NOMO-1 treated with DMSO at 0.1 percent for 48 hours (cell line): ENCODE measurements at regions not wholly inside any gene's neighbourhood (a gene's known extent, or its start where the extent isn't known, plus 50 kb on each side); places are given as distances from the start of the nearest gene placed in this dataset.

Experiments used
- DNase-seq: peaks from one replicate; lab custom pipeline; 2025; ENCODE audit not compliant: unreplicated experiment; lab: John Stamatoyannopoulos, UW

DNA sequence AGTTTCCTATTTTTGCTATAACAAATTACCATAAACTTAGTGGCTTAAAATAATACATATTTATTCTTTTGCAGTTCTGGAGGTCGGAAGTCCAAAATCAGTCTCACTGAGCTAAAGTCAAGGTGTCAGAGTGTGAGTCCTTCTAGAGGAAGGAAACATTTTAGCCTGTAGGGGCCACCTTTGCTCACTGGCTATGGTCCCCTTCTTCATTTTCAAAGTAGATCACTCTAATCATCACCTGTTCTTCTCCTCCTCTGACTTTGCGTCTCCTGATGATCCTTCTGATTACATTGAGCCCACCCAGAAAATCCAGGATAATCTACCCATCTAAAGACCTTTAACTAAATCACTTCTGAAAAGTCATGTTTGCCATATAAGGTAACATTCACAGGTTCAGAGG is 534.4 kb upstream of the SALL1 start:
- no peak for DNase-seq

GRCh38 chr16:51683882-51684281 is 532.8 kb upstream of the SALL1 start:
- no peak for DNase-seq

- no peak for DNase-seq
Observed at GRCh38 chr16:51682905-51683304, 531.8 kb upstream of the SALL1 start.

- no peak for DNase-seq
Observed at GRCh38 chr16:51674615-51675014, 523.5 kb upstream of the SALL1 start.

GRCh38 chr16:51670527-51670926 is 519.5 kb upstream of the SALL1 start:
- DNase-seq = no peak

- DNase-seq = no peak
Observed at GRCh38 chr16:51666821-51667220, 515.8 kb upstream of the SALL1 start.

GRCh38 chr16:51666074-51666473 is 515.0 kb upstream of the SALL1 start:
- no peak for DNase-seq

DNA sequence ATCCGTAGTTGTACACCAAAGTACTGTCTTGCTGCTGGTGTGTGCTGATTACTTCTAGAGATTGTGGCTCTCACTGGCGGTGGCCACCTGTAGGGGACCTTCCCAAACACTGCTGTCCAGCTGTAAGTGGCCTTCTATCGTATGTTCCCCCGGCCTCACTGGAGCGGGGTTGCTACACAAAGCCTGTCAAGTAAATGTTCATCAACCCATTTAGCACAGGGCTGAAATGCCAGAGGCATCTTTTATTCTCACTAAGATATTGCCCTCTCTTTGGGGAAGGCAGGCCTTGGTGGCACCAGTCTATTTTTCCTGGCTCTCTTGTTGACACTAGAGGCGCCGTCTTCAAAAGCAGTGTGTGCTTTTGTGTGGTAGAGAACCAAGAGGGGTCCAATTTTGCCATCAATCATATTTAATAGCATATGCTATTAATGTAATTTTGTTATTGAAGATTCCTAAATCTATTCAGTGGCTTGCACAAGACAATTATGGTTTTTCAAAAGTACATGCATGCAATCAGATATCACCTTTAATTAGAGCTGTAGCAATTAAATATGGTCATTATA is 514.4 kb upstream of the SALL1 start:
- DNase-seq = no peak

DNA sequence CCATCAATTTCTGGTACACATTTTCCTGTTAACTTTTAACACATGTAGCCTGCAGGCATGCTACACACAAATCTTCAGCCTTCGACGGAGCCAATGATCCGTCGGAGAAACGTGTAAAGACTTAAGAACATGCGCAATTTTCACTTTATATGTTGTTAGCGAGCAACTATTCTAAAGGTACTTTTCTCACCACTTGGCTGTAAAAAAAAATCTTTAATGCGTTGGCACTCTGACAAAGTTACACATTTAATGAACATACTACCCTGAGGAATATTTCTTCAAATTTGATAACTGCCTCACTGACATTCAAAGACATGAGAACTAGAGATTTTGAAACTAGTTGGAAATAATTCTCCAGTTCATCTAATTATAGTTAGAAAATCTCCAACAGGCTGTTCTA is 507.5 kb upstream of the SALL1 start:
- DNase-seq = no peak

DNA sequence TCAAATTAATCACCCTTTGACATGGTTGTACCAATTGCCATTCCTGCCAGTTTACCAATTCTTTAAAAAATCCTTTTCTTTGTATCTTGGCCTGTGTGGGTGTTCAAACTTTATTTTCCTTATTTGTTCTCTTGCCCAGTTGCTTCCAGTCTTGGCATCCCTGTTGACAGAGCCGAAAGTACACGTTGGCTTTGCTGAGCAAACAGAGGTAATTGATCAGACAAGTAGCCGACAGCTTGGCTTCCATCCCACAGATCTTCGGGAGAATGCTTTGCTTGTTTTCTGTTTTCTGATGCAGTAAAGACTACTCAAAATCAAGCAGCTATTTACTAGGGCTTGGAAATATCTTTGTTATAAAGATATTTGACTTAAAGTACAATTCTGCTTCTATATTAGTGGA is 506.8 kb upstream of the SALL1 start:
- DNase-seq = no peak

GRCh38 chr16:51655249-51655648 is 504.2 kb upstream of the SALL1 start:
- DNase-seq = no peak

- DNase-seq = no peak
Observed at GRCh38 chr16:51651061-51651466, 500.0 kb upstream of the SALL1 start.

- DNase-seq = no peak
Observed at GRCh38 chr16:51649631-51650030, 498.6 kb upstream of the SALL1 start.

DNA sequence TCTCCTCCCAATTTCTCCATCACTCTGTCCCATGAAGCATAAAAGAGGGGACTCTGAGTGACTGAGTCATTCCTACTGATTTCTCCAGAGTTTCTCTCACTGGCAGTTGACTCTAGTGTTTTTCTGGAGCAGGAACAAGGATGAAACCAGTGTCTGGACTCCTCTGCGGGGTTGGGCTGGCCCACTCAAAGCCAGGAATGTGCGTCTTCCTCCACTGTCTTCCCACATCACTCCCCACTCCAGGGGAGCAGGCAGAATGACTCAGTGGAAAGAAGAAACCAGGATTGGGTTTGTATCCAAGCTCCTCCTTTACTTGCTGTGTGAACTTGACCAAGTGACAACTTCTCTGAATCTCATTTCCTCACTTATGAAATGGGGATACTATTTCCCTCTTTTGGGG is 497.5 kb upstream of the SALL1 start:
- no peak for DNase-seq

- DNase-seq = no peak
Observed at GRCh38 chr16:51641191-51641765, 490.2 kb upstream of the SALL1 start.

DNA sequence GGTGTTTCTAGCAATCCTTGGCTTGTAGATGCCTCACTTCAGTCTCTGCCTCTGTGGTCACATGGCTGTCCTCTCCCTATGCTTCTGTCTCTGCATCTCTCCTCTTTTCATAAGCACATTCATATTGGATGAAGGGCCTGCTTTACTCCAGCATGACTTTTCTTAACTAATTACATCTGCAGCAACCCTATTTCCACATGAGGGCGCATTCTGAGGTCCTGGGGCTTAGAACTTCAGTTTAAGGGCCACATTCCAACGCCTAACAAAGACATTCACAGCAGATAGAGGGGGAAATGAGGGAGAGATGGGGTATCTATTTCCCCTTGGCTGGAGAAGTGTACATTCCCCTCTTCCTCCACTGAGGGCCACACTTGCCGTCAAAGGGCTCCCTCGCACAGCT is 489.1 kb upstream of the SALL1 start:
- DNase-seq = no peak

GRCh38 chr16:51638339-51639135 is 487.5 kb upstream of the SALL1 start:
- DNase-seq = no peak

DNA sequence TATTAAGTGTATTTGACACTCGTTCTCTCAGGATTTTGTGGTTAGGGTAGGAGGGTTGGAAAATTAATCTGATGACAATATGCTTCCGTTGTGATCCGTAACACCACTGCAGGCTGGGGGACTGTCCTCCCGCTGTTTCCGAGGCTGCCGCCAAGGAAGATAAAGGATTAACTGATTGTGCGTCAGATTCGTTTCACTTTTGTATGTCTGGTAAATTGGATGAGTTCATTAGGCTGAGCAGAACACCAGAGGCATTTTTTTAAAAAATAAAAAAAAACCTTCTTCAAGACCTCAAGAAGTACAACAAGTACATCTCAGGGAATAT is 486.7 kb upstream of the SALL1 start:
- DNase-seq = no peak

DNA sequence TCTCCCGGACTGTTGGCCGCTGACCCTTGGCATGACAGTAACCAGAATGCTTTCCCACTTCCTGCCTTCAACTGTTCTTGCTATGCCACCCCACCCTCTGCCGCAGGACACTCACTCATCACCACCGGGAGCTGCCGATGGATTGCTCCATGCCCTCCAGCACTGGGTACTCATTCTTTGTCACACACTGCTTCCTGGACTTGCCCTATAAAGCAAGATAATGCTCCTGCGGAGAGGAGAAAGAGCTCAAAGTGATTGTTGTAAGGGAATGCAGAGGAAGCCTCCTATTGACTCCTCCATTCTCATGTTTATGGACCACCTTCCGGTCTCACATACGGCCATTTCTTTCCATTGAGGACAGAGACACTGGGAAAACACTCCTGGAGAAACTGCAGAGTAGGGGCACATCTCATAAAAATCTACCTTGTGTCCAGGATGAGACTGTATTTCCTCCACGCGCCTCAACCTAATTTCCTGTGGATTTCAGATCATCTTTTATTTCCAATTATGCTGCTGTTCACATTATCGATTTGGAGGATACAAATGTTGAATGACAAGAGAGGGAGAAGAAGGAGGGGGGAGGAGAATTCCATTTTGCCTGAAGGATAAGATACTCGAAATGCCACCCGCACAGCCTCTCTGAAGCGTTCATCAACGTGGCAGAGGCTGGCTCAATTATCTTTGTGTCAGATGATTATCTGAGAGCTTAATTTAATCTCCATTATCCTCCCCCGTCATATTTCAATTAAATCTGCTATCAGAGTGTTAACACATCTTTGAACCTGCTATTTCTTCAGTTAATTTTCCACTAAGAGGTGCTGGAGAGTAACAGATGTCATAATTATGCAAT is 486.1 kb upstream of the SALL1 start:
- no peak for DNase-seq

GRCh38 chr16:51635181-51635580 is 484.1 kb upstream of the SALL1 start:
- DNase-seq = no peak

DNA sequence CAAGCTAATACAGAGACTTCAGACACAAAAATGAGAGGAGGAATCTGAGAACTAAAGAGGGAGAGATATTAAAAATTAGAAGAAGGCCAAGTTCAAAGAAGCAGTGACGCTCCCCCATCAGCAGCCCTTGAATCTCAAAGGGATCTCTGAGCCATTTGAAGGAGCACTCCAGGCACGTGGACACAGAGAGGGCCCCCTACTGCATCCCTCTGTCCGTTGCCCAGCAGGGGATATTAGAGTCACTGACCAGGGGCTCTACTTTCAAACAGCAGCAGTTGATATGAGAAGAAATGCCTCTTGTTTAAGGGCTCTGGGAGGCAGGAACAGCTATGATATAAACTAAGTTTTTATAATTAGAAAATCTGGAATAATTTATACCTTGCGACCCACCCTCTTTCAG is 479.0 kb upstream of the SALL1 start:
- DNase-seq = no peak

DNA sequence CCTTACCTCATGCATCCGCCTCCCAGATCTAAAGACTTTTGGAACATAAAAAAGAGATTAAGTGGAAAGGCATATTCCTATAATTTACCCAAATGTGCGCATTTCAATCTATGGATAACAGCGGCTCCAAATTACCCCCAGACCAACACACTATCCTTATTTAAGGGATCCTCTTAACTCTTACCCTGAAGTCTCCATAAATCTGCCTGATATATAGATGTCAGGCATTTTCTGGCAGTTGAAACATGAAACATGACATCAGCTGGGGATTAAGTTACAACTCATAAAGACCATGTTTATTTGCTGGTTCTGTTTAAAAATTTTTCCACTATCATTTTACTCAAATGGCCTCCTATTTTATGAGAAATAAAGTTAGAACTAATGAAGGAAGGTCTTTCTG is 478.5 kb upstream of the SALL1 start:
- DNase-seq = no peak
